Transverse colon (tissue), 4 donors: ENCODE measurements at regions not wholly inside any gene's neighbourhood (a gene's known extent, or its start where the extent isn't known, plus 50 kb on each side); places are given as distances from the start of the nearest gene placed in this dataset.

Experiments used
- EP300 ChIP-seq: sonication (generic); formaldehyde crosslinking; IDR thresholded peaks from one replicate; pipeline ENCODE4 v1.6.1; 2017; ENCODE audit warnings: antibody characterized with exemption, low read depth
- POLR2A ChIP-seq: fragments of 450-650 bp; IDR thresholded peaks from one replicate; pipeline ENCODE4 v1.6.1; 2016; ENCODE audit warnings: antibody characterized with exemption, mild to moderate bottlenecking, moderate library complexity
- POLR2AphosphoS5 ChIP-seq, 3 donors: sonication (generic); formaldehyde crosslinking; IDR thresholded peaks; one replicate each; pipeline ENCODE4 v1.6.1; 2016; ENCODE audit warnings: antibody characterized with exemption in 3 of 3
- TF ChIP-seq, protein P1 (sequence below), 5 experiments: fragments of 200-600 bp in 3 of 5; fragments of 450-650 bp in 2 of 5; sonication (generic) in 3 of 5; IDR thresholded peaks; 1 replicate in 2 of 5; 2 replicates in 3 of 5; pipeline ENCODE4 v1.5.1; 2016 to 2017; ENCODE audit warnings: antibody characterized with exemption in 5 of 5, inconsistent platforms in 3 of 5, mild to moderate bottlenecking in 2 of 5, moderate library complexity in 1 of 5

DNA sequence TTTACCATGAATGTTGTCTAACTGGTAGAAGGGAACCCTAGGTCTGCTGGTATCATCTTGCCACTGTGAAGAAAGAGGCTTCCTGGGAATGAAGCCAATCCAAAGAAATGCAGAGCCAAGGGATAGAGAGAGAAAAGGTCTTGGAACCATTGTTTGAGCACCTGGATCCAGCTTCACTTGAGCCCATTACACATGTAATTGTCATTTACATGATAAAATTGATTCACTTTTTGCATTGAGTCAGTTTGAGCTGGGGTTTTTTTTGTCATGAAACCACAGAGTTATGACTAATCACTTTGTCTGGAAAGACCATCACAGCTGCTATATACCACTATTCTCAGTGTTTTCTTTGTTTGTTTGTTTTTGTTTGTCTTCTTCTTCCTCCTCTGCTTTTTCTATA is 112.3 kb downstream of the CBLN4 start:
- TF ChIP-seq, protein P1, sequence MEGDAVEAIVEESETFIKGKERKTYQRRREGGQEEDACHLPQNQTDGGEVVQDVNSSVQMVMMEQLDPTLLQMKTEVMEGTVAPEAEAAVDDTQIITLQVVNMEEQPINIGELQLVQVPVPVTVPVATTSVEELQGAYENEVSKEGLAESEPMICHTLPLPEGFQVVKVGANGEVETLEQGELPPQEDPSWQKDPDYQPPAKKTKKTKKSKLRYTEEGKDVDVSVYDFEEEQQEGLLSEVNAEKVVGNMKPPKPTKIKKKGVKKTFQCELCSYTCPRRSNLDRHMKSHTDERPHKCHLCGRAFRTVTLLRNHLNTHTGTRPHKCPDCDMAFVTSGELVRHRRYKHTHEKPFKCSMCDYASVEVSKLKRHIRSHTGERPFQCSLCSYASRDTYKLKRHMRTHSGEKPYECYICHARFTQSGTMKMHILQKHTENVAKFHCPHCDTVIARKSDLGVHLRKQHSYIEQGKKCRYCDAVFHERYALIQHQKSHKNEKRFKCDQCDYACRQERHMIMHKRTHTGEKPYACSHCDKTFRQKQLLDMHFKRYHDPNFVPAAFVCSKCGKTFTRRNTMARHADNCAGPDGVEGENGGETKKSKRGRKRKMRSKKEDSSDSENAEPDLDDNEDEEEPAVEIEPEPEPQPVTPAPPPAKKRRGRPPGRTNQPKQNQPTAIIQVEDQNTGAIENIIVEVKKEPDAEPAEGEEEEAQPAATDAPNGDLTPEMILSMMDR (IDR thresholded peaks at IDR 0.05): no peak
- TF ChIP-seq POLR2A (no peak), POLR2AphosphoS5 (IDR thresholded peaks at IDR 0.05) (no peak), EP300 (no peak)
